GM18520 (cell line): ENCODE measurements at regions not wholly inside any gene's neighbourhood (a gene's known extent, or its start where the extent isn't known, plus 50 kb on each side); places are given as distances from the start of the nearest gene placed in this dataset.

Source experiments
- ATAC-seq: cut with Tn5 transposase; IDR thresholded peaks from one replicate; pipeline ENCODE4 v1.9.1; 2021; ENCODE audit not compliant: unreplicated experiment

DNA sequence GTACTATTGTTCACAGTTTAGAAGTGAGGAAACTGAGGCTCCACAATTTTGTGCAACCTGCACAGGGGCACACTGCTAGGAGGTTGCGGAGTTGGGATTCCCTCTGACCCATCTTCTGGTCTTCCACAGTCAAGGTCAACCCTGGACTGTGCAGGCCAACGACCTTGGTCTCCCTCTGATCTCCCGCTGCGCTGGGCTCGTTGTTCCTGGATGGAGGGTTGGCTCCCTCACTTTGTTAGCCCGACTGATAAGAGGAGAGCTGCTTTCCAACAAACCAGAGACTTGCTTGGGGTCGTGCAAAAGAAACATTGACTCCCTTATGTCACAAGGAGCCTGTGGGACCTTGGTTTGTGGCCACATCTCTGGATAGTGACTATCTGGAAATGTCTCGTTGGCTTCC is 187.6 kb downstream of the MYCN start:
- no peak for ATAC-seq

DNA sequence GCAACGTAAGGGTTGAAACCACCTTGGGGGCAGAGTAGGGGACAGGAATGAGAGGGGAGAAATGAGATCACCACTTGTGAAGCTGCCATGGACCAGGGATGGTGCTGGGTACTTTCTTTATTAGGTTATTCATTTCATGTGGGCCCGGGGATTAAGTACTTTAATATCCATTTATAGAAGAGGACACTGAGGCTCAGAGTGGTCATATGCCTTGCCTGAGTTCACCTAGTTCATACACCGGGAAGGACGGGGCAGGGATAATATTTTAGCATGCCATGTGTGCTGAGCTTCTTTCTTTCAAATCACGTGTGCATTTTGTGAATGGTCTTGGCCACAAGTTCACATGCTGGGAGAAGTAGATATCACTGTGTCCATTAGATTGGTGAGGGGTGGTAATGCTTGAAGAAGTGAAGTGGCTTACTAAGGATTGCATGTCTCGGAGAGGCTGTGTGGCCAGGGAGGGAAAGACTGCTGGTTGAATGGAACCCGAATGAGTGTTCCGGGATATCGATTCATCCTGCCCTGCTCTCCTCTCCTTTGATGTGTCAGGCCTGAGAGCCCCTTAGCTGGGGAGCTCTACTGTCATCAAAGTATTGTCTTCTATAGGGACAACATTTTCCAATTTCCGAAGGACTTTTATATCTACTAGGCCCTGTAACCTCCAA is 187.1 kb downstream of the MYCN start:
- ATAC-seq, result no peak

DNA sequence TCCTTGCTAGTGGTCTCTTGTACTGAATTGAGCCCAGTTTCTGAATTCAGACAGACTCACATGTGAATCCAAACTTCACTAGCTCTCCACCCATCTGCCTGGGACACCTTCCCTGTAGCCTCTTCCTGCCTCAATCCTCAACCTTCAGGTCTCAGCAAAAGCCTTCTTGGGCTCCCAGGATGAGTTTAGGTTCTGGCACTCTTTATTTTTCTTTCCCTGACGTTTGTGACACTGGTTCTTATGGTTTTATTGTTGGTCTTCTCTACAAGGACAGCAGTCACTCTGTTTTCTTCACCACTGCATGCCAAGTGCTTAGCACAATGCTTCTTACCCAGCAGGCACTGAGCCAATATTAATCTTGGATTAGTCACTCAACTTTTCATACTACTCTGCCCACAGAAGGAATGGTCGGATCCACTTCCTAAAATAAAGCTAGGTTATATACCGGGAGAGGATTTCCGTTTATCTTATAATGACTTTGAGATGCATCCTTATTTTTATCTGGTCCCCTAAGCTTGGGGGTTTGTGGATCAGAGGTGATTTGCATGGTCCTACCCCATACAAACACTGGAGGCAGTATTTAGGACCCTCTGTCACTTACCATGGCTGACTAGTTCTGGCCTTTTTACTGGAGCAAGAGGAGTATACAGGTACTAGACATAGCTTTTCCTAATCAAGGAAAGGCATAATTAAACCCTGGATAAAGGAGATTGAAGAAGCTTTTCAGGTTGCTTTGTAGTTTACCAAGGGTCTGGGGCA is 186.3 kb downstream of the MYCN start:
- ATAC-seq, result no peak

DNA sequence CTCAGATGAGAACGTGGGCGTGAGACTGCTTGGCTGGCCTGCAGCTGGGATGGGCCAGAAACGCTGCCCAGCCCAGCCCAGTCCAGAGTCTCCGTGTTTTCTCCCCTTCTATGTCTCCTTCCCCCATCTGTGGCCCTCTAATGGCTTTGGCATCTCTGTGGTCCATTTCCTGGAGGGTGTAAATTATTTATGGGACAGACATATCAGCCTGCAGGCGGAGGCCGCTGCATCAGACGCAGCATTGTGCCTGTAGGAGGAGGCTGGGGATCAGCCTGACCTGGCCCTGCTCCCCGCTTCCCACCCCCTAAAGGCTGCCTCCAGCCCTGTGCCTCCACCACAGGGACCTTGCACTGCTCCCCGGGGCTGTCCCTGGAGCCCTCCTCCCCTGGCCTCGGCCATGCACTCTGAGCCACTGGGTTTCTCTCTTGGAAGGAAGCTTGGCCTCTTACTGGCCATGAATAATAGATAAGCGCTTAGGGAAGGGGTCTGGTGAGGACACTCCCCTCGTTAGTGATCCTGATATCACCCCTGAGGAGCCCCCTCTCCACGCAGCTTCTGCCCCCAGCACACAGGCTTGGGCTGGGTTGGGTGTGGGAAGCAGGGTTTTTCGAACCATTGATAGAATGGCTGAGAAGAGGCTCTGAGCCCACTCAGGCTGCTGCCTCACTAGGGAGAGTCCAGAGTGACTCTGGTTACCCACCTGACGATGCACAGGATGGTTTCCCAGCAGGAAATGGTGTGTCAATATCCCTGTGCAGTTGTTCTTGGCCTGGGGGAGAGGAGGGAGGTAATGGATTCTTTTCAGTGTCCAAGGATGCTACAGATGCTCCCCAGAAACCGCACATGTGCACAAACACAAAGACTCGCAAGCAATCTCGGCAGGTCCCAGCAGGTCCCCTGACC is 185.5 kb downstream of the MYCN start:
- ATAC-seq, result no peak

DNA sequence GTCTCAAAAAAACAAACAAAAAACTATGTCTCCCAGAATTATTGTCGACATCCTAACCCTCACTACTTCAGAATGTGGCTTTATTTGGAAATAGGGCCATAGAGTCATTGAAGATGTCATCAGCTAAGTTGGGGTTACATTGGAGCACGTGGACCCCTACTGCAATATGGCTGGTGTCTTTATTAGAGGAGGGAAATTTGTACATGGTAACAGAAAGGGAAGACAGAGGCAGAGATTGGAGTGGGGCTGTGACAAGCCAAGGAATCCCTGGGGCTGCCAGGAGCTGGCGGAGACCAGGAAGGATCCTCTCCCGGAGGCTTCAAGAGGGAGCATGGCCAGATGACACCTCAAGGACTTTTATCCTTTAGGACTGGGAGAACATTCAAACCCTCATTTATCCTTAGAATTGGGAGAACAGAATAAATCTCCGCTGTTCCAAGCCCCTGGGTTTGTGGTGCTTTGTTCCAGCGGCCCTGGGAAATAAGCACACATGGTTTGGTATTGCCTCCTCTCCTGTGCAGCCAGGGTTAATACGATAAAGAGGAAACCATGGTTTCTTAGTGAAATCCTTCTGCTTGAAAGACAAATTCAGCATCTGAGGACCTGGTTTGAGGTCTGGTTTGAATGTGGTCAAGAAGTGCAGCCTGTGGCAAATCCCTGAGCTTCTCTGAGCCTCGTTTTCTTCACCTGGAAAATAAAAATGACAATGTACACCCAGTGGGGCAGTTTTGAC is 184.7 kb downstream of the MYCN start:
- no peak for ATAC-seq

- ATAC-seq, result no peak
Measured at GRCh38 chr2:16123856-16124780, 183.8 kb downstream of the MYCN start.

- ATAC-seq, result no peak
Measured at GRCh38 chr2:16123421-16123820, 183.1 kb downstream of the MYCN start.

DNA sequence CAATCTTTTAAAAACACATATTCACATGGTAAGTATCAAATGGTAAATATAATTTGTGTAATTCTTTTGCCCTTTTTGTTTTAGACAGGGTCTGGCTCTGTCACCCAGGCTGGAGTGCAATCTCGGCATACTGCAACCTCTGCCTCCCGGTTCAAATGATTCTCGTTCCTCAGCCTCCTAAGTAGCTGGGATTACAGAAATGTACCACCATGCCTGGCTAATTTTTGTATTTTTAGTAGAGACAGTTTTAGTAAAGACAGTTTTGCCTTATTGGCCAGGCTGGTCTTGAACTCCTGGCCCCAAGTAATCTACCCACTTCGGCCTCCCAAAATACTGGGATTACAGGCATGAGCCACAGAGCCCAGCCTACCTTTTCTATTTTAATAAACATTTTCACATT is 182.2 kb downstream of the MYCN start:
- ATAC-seq, result no peak

- ATAC-seq, result no peak
Measured at GRCh38 chr2:16121986-16122390, 181.6 kb downstream of the MYCN start.

- ATAC-seq, result no peak
Measured at GRCh38 chr2:16121231-16121985, 181.1 kb downstream of the MYCN start.

- ATAC-seq, result no peak
Measured at GRCh38 chr2:16120591-16121180, 180.3 kb downstream of the MYCN start.

- ATAC-seq, result no peak
Measured at GRCh38 chr2:16119741-16120140, 179.4 kb downstream of the MYCN start.

DNA sequence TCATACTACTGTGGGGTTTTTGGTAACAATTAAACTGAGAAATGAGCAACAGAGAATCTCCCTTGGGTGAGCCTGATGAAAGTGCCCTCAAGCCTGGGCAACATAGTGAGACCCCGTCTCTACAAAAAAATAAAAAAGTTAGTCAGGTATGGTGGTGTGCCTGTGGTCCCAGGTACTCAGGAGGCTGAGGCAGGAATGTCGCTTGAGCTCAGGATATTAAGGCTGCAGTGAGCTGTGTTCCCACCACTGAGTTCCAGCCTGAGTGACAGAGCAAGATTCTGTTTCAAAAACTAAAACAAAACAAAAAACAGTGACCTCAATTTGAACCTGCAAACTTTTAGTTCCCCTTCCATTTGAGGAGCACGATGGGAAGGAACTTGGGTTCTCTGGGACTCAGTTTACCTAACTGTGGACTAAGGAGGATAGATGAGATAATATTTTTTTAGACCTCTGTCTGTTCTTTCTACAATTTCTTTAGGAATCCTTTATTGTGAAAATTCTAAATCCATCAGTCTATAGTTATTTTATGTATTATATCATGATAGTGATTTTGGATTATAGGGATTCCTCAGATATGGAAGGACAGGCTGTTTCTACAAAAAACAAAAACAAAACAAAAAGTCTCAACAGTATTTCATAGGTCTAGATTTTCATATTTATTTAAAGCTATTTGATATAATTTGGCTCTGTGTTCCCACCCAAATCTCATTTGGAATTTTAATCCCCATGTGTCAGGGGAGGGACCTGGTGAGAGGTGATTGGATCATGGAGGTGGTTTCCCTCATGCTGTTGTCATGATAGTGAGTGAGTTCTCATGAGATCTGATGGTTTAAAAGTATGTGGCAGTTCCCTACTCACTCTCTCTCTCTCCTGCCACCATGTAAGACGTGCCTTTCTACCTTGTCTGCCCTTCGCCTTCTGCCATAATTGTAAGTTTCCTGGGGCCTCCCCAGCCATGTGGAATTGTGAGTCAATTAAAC is 178.6 kb downstream of the MYCN start:
- no peak for ATAC-seq

DNA sequence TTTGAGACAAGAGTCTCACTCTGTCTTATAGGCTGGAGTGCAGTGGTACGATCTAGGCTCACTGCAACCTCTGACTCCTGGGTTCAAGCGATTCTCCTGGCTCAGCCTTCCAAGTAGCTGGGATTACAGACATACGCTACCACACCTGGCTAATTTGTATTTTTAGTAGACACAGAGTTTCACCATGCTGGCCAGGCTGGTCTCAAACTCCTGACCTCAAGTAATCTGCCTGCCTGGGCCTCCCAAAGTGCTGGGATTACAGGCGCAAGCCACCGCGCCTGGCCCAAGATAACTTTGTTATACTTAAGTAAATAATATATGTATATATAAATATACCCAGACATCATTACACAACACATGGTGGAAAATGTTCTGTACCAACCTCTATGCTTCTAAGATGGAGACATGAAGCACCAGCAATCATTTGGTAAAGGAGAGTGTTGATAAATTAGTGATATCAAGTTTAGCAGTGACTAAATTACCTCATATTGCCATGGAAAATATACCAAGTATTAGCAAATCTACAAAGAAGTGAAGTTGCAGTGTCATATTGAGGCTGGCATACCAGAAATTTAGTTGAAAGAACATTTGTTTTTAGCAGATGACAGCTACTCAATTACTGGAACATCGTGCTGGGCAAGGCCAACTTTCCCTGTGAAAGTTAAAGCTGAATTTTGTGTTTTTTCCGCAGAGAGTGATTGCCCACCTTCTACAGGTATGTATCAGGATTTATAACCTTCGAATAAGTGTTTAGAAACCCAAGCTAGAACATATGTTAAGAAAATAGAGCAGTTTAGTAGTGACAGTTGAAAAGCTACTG is 177.7 kb downstream of the MYCN start:
- no peak for ATAC-seq

DNA sequence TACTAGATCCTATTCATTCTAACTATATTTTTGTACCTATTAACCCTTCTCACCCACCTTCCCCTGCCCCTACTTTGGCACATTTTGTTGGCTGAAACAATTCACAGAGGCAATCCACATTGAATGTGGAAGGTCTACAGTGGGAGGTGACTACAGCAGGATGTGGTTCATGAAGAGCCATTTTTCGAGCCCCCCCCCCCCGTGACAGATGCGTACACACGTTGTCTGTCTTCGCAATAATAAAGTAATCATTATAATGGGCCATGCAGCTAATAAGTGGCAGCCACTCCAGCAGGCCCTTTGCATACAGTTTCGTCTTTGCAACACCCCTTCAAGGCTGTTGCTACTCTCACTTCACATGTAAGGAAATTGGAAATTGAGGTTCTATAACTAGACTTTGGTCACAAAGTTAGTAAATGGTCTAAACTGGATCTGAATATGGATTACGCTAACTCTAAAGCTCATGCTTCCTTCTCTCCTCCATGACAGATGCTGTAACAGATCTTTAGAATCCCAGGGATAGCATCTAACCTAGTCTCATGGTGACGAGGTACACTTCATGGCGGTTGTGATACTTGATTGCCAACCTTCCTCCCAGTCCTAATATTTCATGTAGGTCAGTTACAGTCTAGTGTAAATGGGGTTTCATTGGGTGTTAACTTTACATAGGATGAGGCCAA is 176.8 kb downstream of the MYCN start:
- ATAC-seq, result no peak
